GM12878 (cell line): ENCODE measurements at regions not wholly inside any gene's neighbourhood (a gene's known extent, or its start where the extent isn't known, plus 50 kb on each side); places are given as distances from the start of the nearest gene placed in this dataset.

Experiments used
- ATAC-seq: fragments of 200-7000 bp; cut with Tn5 transposase; 3 replicates; pipeline ENCODE4 v1.9.1; 2020; ENCODE audit warnings: mild to moderate bottlenecking, moderate library complexity
- BruUV-seq: library from RNA; stranded (reverse); fragments of 400-500 nt; replicated peaks from 2 replicates; lab custom pipeline; 2021; lab: Mats Ljungman, UMichigan
- CTCF ChIA-PET: fragments of 300-600 bp; sonication (Branson Sonifier 250); formaldehyde crosslinking; extraction: SDS; loops from one replicate; lab custom pipeline; 2021; ENCODE audit warnings: inconsistent platforms; lab: Yijun Ruan, JAX
- POLR2A ChIA-PET: fragments of 350-600 bp; formaldehyde crosslinking; extraction: SDS; loops from one replicate; lab custom pipeline; 2021; ENCODE audit warnings: inconsistent platforms; lab: Charles Lee
- RAD21 ChIA-PET: fragments of 300-600 bp; sonication (Branson Sonifier 250); formaldehyde crosslinking; loops from one replicate; lab custom pipeline; 2023; ENCODE audit warnings: antibody characterized with exemption; ENCODE audit not compliant: unreplicated experiment; lab: Charles Lee
- SMC1A ChIA-PET: fragments of 300-600 bp; sonication (Branson Sonifier 250); formaldehyde crosslinking; loops from one replicate; lab custom pipeline; 2023; ENCODE audit not compliant: unreplicated experiment, uncharacterized antibody; lab: Charles Lee
- DNase-seq: peaks from one replicate; pipeline ENCODE4 v3.0.0-alpha.2; 2011; ENCODE audit warnings: low read depth, low spot score
- FAIRE-seq: peaks from 3 replicates; lab custom pipeline; 2011; peaks lifted over from hg19 to GRCh38; lab: Jason Lieb, UNC
- H2AFZ ChIP-seq: 2 replicates; pipeline ENCODE4 v1.6.0; 2011; ENCODE audit warnings: low read depth, low read length, control low read depth; ENCODE audit not compliant: control insufficient read depth
- H3K27ac ChIP-seq: 2 replicates; pipeline ENCODE4 v1.5.1; 2011; ENCODE audit warnings: control low read depth; ENCODE audit not compliant: control insufficient read depth, insufficient read depth
- H3K27me3 ChIP-seq, 2 experiments: replicated peaks in 1 of 2; 2 replicates each; pipeline versions ENCODE4 v1.6.0 to v1.6.1; 2011; ENCODE audit warnings: low read length in 1 of 2; ENCODE audit not compliant: control insufficient read depth in 2 of 2, insufficient read depth in 2 of 2
- H3K36me3 ChIP-seq, 2 experiments: 2 replicates each; pipeline ENCODE4 v1.5.1; 2011; ENCODE audit warnings: low read length in 1 of 2; ENCODE audit not compliant: control insufficient read depth in 2 of 2, insufficient read depth in 2 of 2
- H3K4me1 ChIP-seq: 2 replicates; pipeline ENCODE4 v1.6.1; 2011; ENCODE audit warnings: mild to moderate bottlenecking, low read length, moderate library complexity, mixed read lengths; ENCODE audit not compliant: control insufficient read depth, insufficient read depth
- H3K4me2 ChIP-seq: 2 replicates; pipeline ENCODE4 v1.6.0; 2011; ENCODE audit warnings: control low read depth; ENCODE audit not compliant: control insufficient read depth, insufficient read depth
- H3K4me3 ChIP-seq: fragments of 200-600 bp; sonication (generic); 2 replicates; pipeline ENCODE4 v1.5.1; 2016
- H3K79me2 ChIP-seq: 2 replicates; pipeline ENCODE4 v1.6.0; 2011; ENCODE audit warnings: low read length; ENCODE audit not compliant: control insufficient read depth, insufficient read depth
- H3K9ac ChIP-seq: 2 replicates; pipeline ENCODE4 v1.8.0; 2011; ENCODE audit warnings: low read length, control low read depth, mixed read lengths; ENCODE audit not compliant: control insufficient read depth, insufficient read depth
- H3K9me3 ChIP-seq: replicated peaks from 3 replicates; pipeline ENCODE4 v1.5.1; 2011; ENCODE audit warnings: mild to moderate bottlenecking, low read length; ENCODE audit not compliant: control insufficient read depth, insufficient read depth
- H4K20me1 ChIP-seq: 2 replicates; pipeline ENCODE4 v1.6.0; 2011; ENCODE audit not compliant: control insufficient read depth, insufficient read depth
- BCL3 ChIP-seq: IDR thresholded peaks from 2 replicates; pipeline ENCODE4 v1.6.1; 2011; ENCODE audit warnings: borderline replicate concordance, low read depth, mild to moderate bottlenecking, moderate library complexity, low read length; ENCODE audit not compliant: insufficient read depth, poor library complexity, severe bottlenecking
- CBX3 ChIP-seq: fragments of 200-600 bp; sonication (generic); IDR thresholded peaks from 2 replicates; pipeline ENCODE4 v1.6.1; 2016; ENCODE audit warnings: low read depth, borderline replicate concordance
- CREB1 ChIP-seq: IDR thresholded peaks from 2 replicates; pipeline ENCODE4 v1.6.1; 2012; ENCODE audit warnings: low read depth, mild to moderate bottlenecking, inconsistent platforms
- CREM ChIP-seq: IDR thresholded peaks from 2 replicates; pipeline ENCODE4 v1.6.1; 2014; ENCODE audit warnings: antibody characterized with exemption, low read depth
- E2F4 ChIP-seq: IDR thresholded peaks from 2 replicates; pipeline ENCODE4 v1.6.1; 2012; ENCODE audit warnings: low read depth, low read length, improper control_type of control experiment
- PBX3 ChIP-seq: IDR thresholded peaks from 2 replicates; pipeline ENCODE4 v1.6.1; 2011; ENCODE audit warnings: mild to moderate bottlenecking, low read depth, low read length, moderate library complexity; ENCODE audit not compliant: insufficient replicate concordance
- RELB ChIP-seq: fragments of 450-650 bp; IDR thresholded peaks from 2 replicates; pipeline ENCODE4 v1.6.1; 2017; ENCODE audit warnings: low read depth, mild to moderate bottlenecking, moderate library complexity
- SIN3A ChIP-seq: IDR thresholded peaks from 2 replicates; pipeline ENCODE4 v1.6.1; 2012; ENCODE audit warnings: low read depth, low read length, improper control_type of control experiment
- SMAD1 ChIP-seq: fragments of 450-650 bp; IDR thresholded peaks from 2 replicates; pipeline ENCODE4 v1.6.1; 2018; ENCODE audit warnings: mild to moderate bottlenecking, low read depth; ENCODE audit not compliant: partially characterized antibody
- SMAD5 ChIP-seq: IDR thresholded peaks from 2 replicates; pipeline ENCODE4 v1.6.1; 2016; ENCODE audit warnings: antibody characterized with exemption, low read depth
- TAF1 ChIP-seq: IDR thresholded peaks from 2 replicates; pipeline ENCODE4 v1.6.1; 2011; ENCODE audit warnings: mild to moderate bottlenecking, low read depth, low read length, borderline replicate concordance
- ZNF274 ChIP-seq: IDR thresholded peaks from one replicate; pipeline ENCODE4 v1.8.0; 2011; ENCODE audit not compliant: insufficient read length, insufficient read depth
- ZSCAN29 ChIP-seq: fragments of 450-650 bp; IDR thresholded peaks from 2 replicates; pipeline ENCODE4 v1.6.1; 2017; ENCODE audit warnings: mild to moderate bottlenecking, moderate library complexity
- WGBS: methylation state at CpG from one replicate; pipeline ENCODE4 v1.1.6; 2016; ENCODE audit warnings: low lambda C conversion rate; ENCODE audit not compliant: insufficient replicate concordance, insufficient coverage; ENCODE audit errors: missing lambda C conversion rate; 5-methylcytosine and 5-hydroxymethylcytosine counted together
- in situ Hi-C: fragments of 300-500 bp; cut with MboI; formaldehyde crosslinking; loops from 9 replicates; pipeline ENCODE4 v1.14.3; 2018; ENCODE audit warnings: mixed read lengths
- intact Hi-C: fragments of 100-400 bp; cut with micrococcal nuclease; formaldehyde crosslinking; loops from one replicate; pipeline ENCODE4 v1.14.2; 2022; ENCODE audit not compliant: unreplicated experiment

GRCh38 chr17:36740157-36740556 lies 138.8 kb downstream of the MRM1 start (continued):
- TF ChIP-seq CREB1 (no peak), E2F4 (no peak), CBX3 (no peak), RELB (no peak)
- TF ChIP-seq, all 136 proteins: peak for 0

GRCh38 chr17:36741019-36741902 lies 139.9 kb downstream of the MRM1 start:
- no peak for FAIRE-seq
- ChIA-PET SMC1A (no interaction called here), RAD21 (no interaction called here), POLR2A (no interaction called here), CTCF (no interaction called here)
- DNase-seq: no peak
- in situ Hi-C loops: no loop called here
- H3K4me3 ChIP-seq: no peak overlapping the region
- 29% methylated on average over 6 of the region's 6 CpGs for WGBS
- no peak for TF ChIP-seq TAF1
- no peak for TF ChIP-seq ZSCAN29
- no peak for TF ChIP-seq SIN3A
- TF ChIP-seq SMAD1: no peak
- TF ChIP-seq CREM: no peak
- peak; percentile 51 for TF ChIP-seq BCL3
- TF ChIP-seq ZNF274: no peak
- peak; percentile 52 for TF ChIP-seq PBX3
- TF ChIP-seq SMAD5: no peak
- H2AFZ ChIP-seq: no peak overlapping the region
- H3K27ac ChIP-seq: no peak overlapping the region
- H3K9ac ChIP-seq: no peak overlapping the region
- intact Hi-C loops: no loop called here
- H3K4me2 ChIP-seq: no peak overlapping the region
- no peaks in the 10 kb centered on the region for H4K20me1 ChIP-seq
- no peaks in the 10 kb centered on the region for H3K79me2 ChIP-seq
- no peaks in the 10 kb centered on the region for H3K36me3 ChIP-seq
- no peak for ATAC-seq
- no TSS peak for BruUV-seq
- H3K4me1 ChIP-seq: no peaks in the 10 kb centered on the region
- H3K27me3 ChIP-seq: peaks cover 0 to 5% of the 10 kb centered on the region in 2 experiments; a peak in 2 of 4 replicates
- H3K9me3 ChIP-seq: no peaks in the 10 kb centered on the region
